Thyroid gland (tissue), 4 donors: ENCODE measurements at regions not wholly inside any gene's neighbourhood (a gene's known extent, or its start where the extent isn't known, plus 50 kb on each side); places are given as distances from the start of the nearest gene placed in this dataset.

Source experiments
- DNase-seq, 2 donors: peaks; one replicate each; pipeline ENCODE4 v3.0.0-alpha.2; 2019
- H3K27ac ChIP-seq, 3 donors: fragments of 200-600 bp; sonication (generic); 1 replicate in 2 of 3; 2 replicates in 1 of 3; pipeline ENCODE4 v1.5.1; 2016 to 2019; ENCODE audit warnings: mild to moderate bottlenecking in 1 of 3, moderate library complexity in 1 of 3
- H3K27me3 ChIP-seq: fragments of 200-600 bp; sonication (generic); one replicate; pipeline ENCODE4 v1.5.1; 2019
- H3K36me3 ChIP-seq, 2 donors: fragments of 200-600 bp; sonication (generic); one replicate each; pipeline ENCODE4 v1.5.1; 2016 to 2019
- H3K4me1 ChIP-seq, 2 donors: fragments of 200-600 bp; sonication (generic); one replicate each; pipeline ENCODE4 v1.5.1; 2017 to 2019
- H3K4me3 ChIP-seq, 3 donors: fragments of 200-600 bp; sonication (generic); replicated peaks in 1 of 3; 1 replicate in 2 of 3; 2 replicates in 1 of 3; pipeline ENCODE4 v1.5.1; 2016; ENCODE audit warnings: mild to moderate bottlenecking in 1 of 3
- H3K9me3 ChIP-seq: fragments of 200-600 bp; sonication (generic); one replicate; pipeline ENCODE4 v1.5.1; 2017
- CTCF ChIP-seq, 6 experiments: fragments of 200-600 bp in 3 of 6; fragments of 450-650 bp in 3 of 6; sonication (generic) in 3 of 6; IDR thresholded peaks; one replicate each; pipeline ENCODE4 v1.5.1; 2016 to 2019; ENCODE audit warnings: antibody characterized with exemption in 6 of 6, mild to moderate bottlenecking in 2 of 6, inconsistent platforms in 1 of 6, moderate library complexity in 1 of 6
- POLR2A ChIP-seq, 2 donors: fragments of 450-650 bp; IDR thresholded peaks; one replicate each; pipeline ENCODE4 v1.6.1; 2017; ENCODE audit warnings: antibody characterized with exemption in 2 of 2, mild to moderate bottlenecking in 2 of 2, moderate library complexity in 1 of 2
- WGBS, 2 donors: methylation state at CpG; one replicate each; pipeline ENCODE4 v1.1.5; 2017; 5-methylcytosine and 5-hydroxymethylcytosine counted together
- intact Hi-C: fragments of 100-400 bp; cut with DNase I; formaldehyde crosslinking; loops from one replicate; pipeline ENCODE4 v1.15.1; 2023

GRCh38 chr20:51880188-51880587 lies 77.9 kb upstream of the SALL4 start:
- intact Hi-C loops, result no loop called here
- Histone ChIP-seq H3K36me3 (no peaks in the 10 kb centered on the region), H3K27ac (no peak overlapping the region), H3K4me1 (no peaks in the 10 kb centered on the region), H3K4me3 (no peak overlapping the region), H3K27me3 (no peaks in the 10 kb centered on the region), H3K9me3 (no peaks in the 10 kb centered on the region)
- no peak for TF ChIP-seq CTCF (IDR thresholded peaks at IDR 0.05)
- no peak for TF ChIP-seq POLR2A (IDR thresholded peaks at IDR 0.05)
- DNase-seq, result no peak
- 85 to 98% methylated on average over 4 of the region's 4 CpGs for WGBS, 2 donors

GRCh38 chr20:51876313-51876940 lies 74.1 kb upstream of the SALL4 start:
- Histone ChIP-seq H3K27ac (no peak overlapping the region), H3K27me3 (no peaks in the 10 kb centered on the region), H3K9me3 (no peaks in the 10 kb centered on the region), H3K4me1 (no peaks in the 10 kb centered on the region), H3K4me3 (no peak overlapping the region), H3K36me3 (no peaks in the 10 kb centered on the region)
- intact Hi-C loops, result no loop called here
- TF ChIP-seq POLR2A (IDR thresholded peaks at IDR 0.05), result no peak
- TF ChIP-seq CTCF (IDR thresholded peaks at IDR 0.05), result no peak
- no peak for DNase-seq
- WGBS, 2 donors, result 62 to 69% methylated on average over 8 of the region's 8 CpGs

GRCh38 chr20:51873652-51874051 lies 71.3 kb upstream of the SALL4 start:
- Histone ChIP-seq H3K4me3 (no peak overlapping the region), H3K36me3 (no peaks in the 10 kb centered on the region), H3K4me1 (no peaks in the 10 kb centered on the region), H3K9me3 (no peaks in the 10 kb centered on the region), H3K27ac (no peak overlapping the region), H3K27me3 (no peaks in the 10 kb centered on the region)
- 68 to 80% methylated on average over 4 of the region's 4 CpGs for WGBS, 2 donors
- intact Hi-C loops, result no loop called here
- no peak for TF ChIP-seq POLR2A (IDR thresholded peaks at IDR 0.05)
- TF ChIP-seq CTCF (IDR thresholded peaks at IDR 0.05), result no peak
- no peak for DNase-seq

- Histone ChIP-seq H3K27ac (no peak overlapping the region), H3K36me3 (no peaks in the 10 kb centered on the region), H3K27me3 (no peaks in the 10 kb centered on the region), H3K4me3 (no peak overlapping the region), H3K4me1 (no peaks in the 10 kb centered on the region), H3K9me3 (no peaks in the 10 kb centered on the region)
- no peak for DNase-seq
- intact Hi-C loops, result no loop called here
- TF ChIP-seq POLR2A (IDR thresholded peaks at IDR 0.05) (no peak), CTCF (IDR thresholded peaks at IDR 0.05) (no peak)
- WGBS, 2 donors, result 81 to 85% methylated on average over 7 of the region's 7 CpGs
Measured at GRCh38 chr20:51871943-51872342, 69.6 kb upstream of the SALL4 start.

GRCh38 chr20:51869002-51869401 lies 66.7 kb upstream of the SALL4 start:
- Histone ChIP-seq H3K27ac (no peak overlapping the region), H3K4me1 (no peaks in the 10 kb centered on the region), H3K36me3 (no peaks in the 10 kb centered on the region), H3K4me3 (no peak overlapping the region), H3K27me3 (no peaks in the 10 kb centered on the region), H3K9me3 (no peaks in the 10 kb centered on the region)
- intact Hi-C loops, result no loop called here
- TF ChIP-seq POLR2A (IDR thresholded peaks at IDR 0.05), result no peak
- TF ChIP-seq CTCF (IDR thresholded peaks at IDR 0.05), result no peak
- DNase-seq, result no peak
- 85 to 90% methylated on average over 3 of the region's 3 CpGs for WGBS, 2 donors
